ENCODE measurements at regions not wholly inside any gene's neighbourhood (a gene's known extent, or its start where the extent isn't known, plus 50 kb on each side); places are given as distances from the start of the nearest gene placed in this dataset.

GRCh38 chr2:103669531-103669930, 907.7 kb downstream of the TMEM182 start:
- TF ChIP-seq CTCF (IDR thresholded peaks at IDR 0.05) (no peak), EP300 (IDR thresholded peaks at IDR 0.05) (no peak), POLR2AphosphoS5 (IDR thresholded peaks at IDR 0.05) (no peak), POLR2A (IDR thresholded peaks at IDR 0.05) (no peak)
